ENCODE measurements at regions not wholly inside any gene's neighbourhood (a gene's known extent, or its start where the extent isn't known, plus 50 kb on each side); places are given as distances from the start of the nearest gene placed in this dataset.
"Not testable (repeated sequence)": the region's sequence is repeated elsewhere in the genome, so short reads cannot be mapped to it uniquely, and the experiment has no call there.

GRCh38 chrX:40395102-40395501, 185.7 kb upstream of the ATP6AP2 start:
- H3K4me3 ChIP-seq (replicated peaks; ENCODE audit: low read depth, low read length), result no peak overlapping the region
- no peak for TF ChIP-seq CTCF (IDR thresholded peaks at IDR 0.05; ENCODE audit: low read length, missing control alignments)
- no peak for DNase-seq (ENCODE audit: low read depth)

- no peak for TF ChIP-seq CTCF (IDR thresholded peaks at IDR 0.05; ENCODE audit: low read length, missing control alignments)
- no peak overlapping the region for H3K4me3 ChIP-seq (replicated peaks; ENCODE audit: low read depth, low read length)
- DNase-seq (ENCODE audit: low read depth), result no peak
Observed at GRCh38 chrX:40394302-40394701, 186.5 kb upstream of the ATP6AP2 start.

GRCh38 chrX:40392599-40392998, 188.2 kb upstream of the ATP6AP2 start:
- H3K4me3 ChIP-seq (replicated peaks; ENCODE audit: low read depth, low read length), result no peak overlapping the region
- DNase-seq (ENCODE audit: low read depth), result no peak
- no peak for TF ChIP-seq CTCF (IDR thresholded peaks at IDR 0.05; ENCODE audit: low read length, missing control alignments)

GRCh38 chrX:40391662-40392061, 189.1 kb upstream of the ATP6AP2 start:
- H3K4me3 ChIP-seq (replicated peaks; ENCODE audit: low read depth, low read length), result no peak overlapping the region
- no peak for DNase-seq (ENCODE audit: low read depth)
- no peak for TF ChIP-seq CTCF (IDR thresholded peaks at IDR 0.05; ENCODE audit: low read length, missing control alignments)

GRCh38 chrX:40389555-40389954, 191.2 kb upstream of the ATP6AP2 start:
- TF ChIP-seq CTCF (IDR thresholded peaks at IDR 0.05; ENCODE audit: low read length, missing control alignments), result no peak
- DNase-seq (ENCODE audit: low read depth), result no peak
- H3K4me3 ChIP-seq (replicated peaks; ENCODE audit: low read depth, low read length), result no peak overlapping the region

- H3K4me3 ChIP-seq (replicated peaks; ENCODE audit: low read depth, low read length), result no peak overlapping the region
- no peak for DNase-seq (ENCODE audit: low read depth)
- TF ChIP-seq CTCF (IDR thresholded peaks at IDR 0.05; ENCODE audit: low read length, missing control alignments), result no peak
Observed at GRCh38 chrX:40388441-40388840, 192.3 kb upstream of the ATP6AP2 start.

- DNase-seq (ENCODE audit: low read depth); H3K4me3 ChIP-seq (replicated peaks; ENCODE audit: low read depth, low read length): not testable (repeated sequence)
Observed at GRCh38 chrX:40387869-40388268, 192.9 kb upstream of the ATP6AP2 start.

- not testable (repeated sequence) for DNase-seq (ENCODE audit: low read depth)
Observed at GRCh38 chrX:40387311-40387710, 193.5 kb upstream of the ATP6AP2 start.

More at GRCh38 chrX:40387311-40387710, 193.5 kb upstream of the ATP6AP2 start:
- H3K4me3 ChIP-seq (replicated peaks; ENCODE audit: low read depth, low read length), result not testable (repeated sequence)

Data from fibroblast of pulmonary artery (primary cell).